Dedifferentiated amniotic fluid mesenchymal stem cell (primary cell): ENCODE measurements at regions not wholly inside any gene's neighbourhood (a gene's known extent, or its start where the extent isn't known, plus 50 kb on each side); places are given as distances from the start of the nearest gene placed in this dataset.

Experiments used
- DNase-seq: peaks from one replicate; pipeline ENCODE4 v3.0.0-alpha.2; 2016; ENCODE audit errors: extremely low spot score

GRCh38 chr1:93815366-93816110 lies 63.5 kb downstream of the DNTTIP2 start:
- no peak for DNase-seq

GRCh38 chr1:93814795-93815340 lies 64.1 kb downstream of the DNTTIP2 start:
- no peak for DNase-seq

- DNase-seq, result peak; percentile 78
These were observed 64.8 kb downstream of the DNTTIP2 start for GRCh38 chr1:93814059-93814794.

- no peak for DNase-seq
These were observed 65.9 kb downstream of the DNTTIP2 start for GRCh38 chr1:93813076-93813475.

GRCh38 chr1:93811326-93812065 lies 67.5 kb downstream of the DNTTIP2 start:
- DNase-seq, result no peak

- no peak for DNase-seq
These were observed 68.7 kb downstream of the DNTTIP2 start for GRCh38 chr1:93810316-93810715.

- no peak for DNase-seq
These were observed 70.1 kb downstream of the DNTTIP2 start for GRCh38 chr1:93808871-93809270.

- no peak for DNase-seq
These were observed 71.6 kb downstream of the DNTTIP2 start for GRCh38 chr1:93807311-93807930.

- peak; percentile 26 for DNase-seq
These were observed 73.9 kb downstream of the DNTTIP2 start for GRCh38 chr1:93805027-93805610.

GRCh38 chr1:93804412-93804811 lies 74.6 kb downstream of the DNTTIP2 start:
- peak; percentile 87 for DNase-seq

- no peak for DNase-seq
These were observed 77.5 kb downstream of the DNTTIP2 start for GRCh38 chr1:93801471-93801870.

- DNase-seq, result no peak
These were observed 78.2 kb downstream of the DNTTIP2 start for GRCh38 chr1:93800856-93801255.

GRCh38 chr1:93798291-93798690 lies 80.7 kb downstream of the DNTTIP2 start:
- DNase-seq, result peak; percentile 77

GRCh38 chr1:93784538-93784937 lies 94.5 kb downstream of the DNTTIP2 start:
- no peak for DNase-seq

- DNase-seq, result no peak
These were observed 95.1 kb downstream of the DNTTIP2 start for GRCh38 chr1:93783876-93784275.

- no peak for DNase-seq
These were observed 98.0 kb upstream of the BCAR3 start for GRCh38 chr1:93779540-93780165.

- DNase-seq, result no peak
These were observed 96.8 kb upstream of the BCAR3 start for GRCh38 chr1:93778457-93778856.

GRCh38 chr1:93777255-93777654 lies 95.6 kb upstream of the BCAR3 start:
- DNase-seq, result no peak

- no peak for DNase-seq
These were observed 95.1 kb upstream of the BCAR3 start for GRCh38 chr1:93776728-93777127.

- DNase-seq, result no peak
These were observed 93.6 kb upstream of the BCAR3 start for GRCh38 chr1:93775224-93775623.

GRCh38 chr1:93774707-93775106 lies 93.1 kb upstream of the BCAR3 start:
- no peak for DNase-seq
